H1 (cell line): ENCODE measurements at regions not wholly inside any gene's neighbourhood (a gene's known extent, or its start where the extent isn't known, plus 50 kb on each side); places are given as distances from the start of the nearest gene placed in this dataset.

Experiments
- CTCF ChIA-PET: fragments of 300-600 bp; sonication (Branson Sonifier 250); formaldehyde crosslinking; loops from one replicate; lab custom pipeline; 2021; ENCODE audit not compliant: partially characterized antibody; lab: Charles Lee
- POLR2A ChIA-PET: fragments of 300-600 bp; sonication (Branson Sonifier 250); formaldehyde crosslinking; loops from one replicate; lab custom pipeline; 2021; ENCODE audit warnings: inconsistent platforms; ENCODE audit not compliant: partially characterized antibody; lab: Charles Lee
- DNase-seq, 2 experiments: peaks; one replicate each; pipeline versions ENCODE4 v3.0.0 to v3.0.0-alpha.2; 2010 to 2022; ENCODE audit warnings: low spot score in 2 of 2, low read depth in 1 of 2, mixed read lengths in 1 of 2
- FAIRE-seq: peaks from 2 replicates; lab custom pipeline; 2011; peaks lifted over from hg19 to GRCh38; lab: Jason Lieb, UNC
- H2AFZ ChIP-seq: 2 replicates; pipeline ENCODE4 v1.8.1; 2012; ENCODE audit warnings: low read length, inconsistent platforms
- H2AK5ac ChIP-seq: 2 replicates; pipeline ENCODE4 v1.6.1; 2013; ENCODE audit warnings: low read depth, low read length
- H2BK120ac ChIP-seq: replicated peaks from 2 replicates; pipeline ENCODE3; 2013; ENCODE audit warnings: low read depth, low read length, inconsistent platforms
- H2BK12ac ChIP-seq: 2 replicates; pipeline ENCODE4 v1.6.1; 2013; ENCODE audit warnings: low read depth, low read length
- H2BK15ac ChIP-seq: 2 replicates; pipeline ENCODE4 v1.6.1; 2013; ENCODE audit warnings: low read length
- H2BK20ac ChIP-seq: 2 replicates; pipeline ENCODE4 v1.6.1; 2013; ENCODE audit warnings: low read length
- H2BK5ac ChIP-seq: 2 replicates; pipeline ENCODE4 v1.6.1; 2013; ENCODE audit warnings: low read depth, low read length
- H3K14ac ChIP-seq: 2 replicates; pipeline ENCODE4 v1.6.1; 2013; ENCODE audit warnings: inconsistent platforms; ENCODE audit not compliant: insufficient read length
- H3K18ac ChIP-seq: 2 replicates; pipeline ENCODE4 v1.6.1; 2013; ENCODE audit warnings: low read length; ENCODE audit errors: extremely low read depth
- H3K23ac ChIP-seq: 2 replicates; pipeline ENCODE4 v1.6.1; 2013; ENCODE audit warnings: inconsistent platforms; ENCODE audit not compliant: insufficient read length
- H3K23me2 ChIP-seq: 2 replicates; pipeline ENCODE4 v1.6.1; 2013; ENCODE audit warnings: low read depth, low read length
- H3K27ac ChIP-seq: 2 replicates; pipeline ENCODE4 v1.6.1; 2011; ENCODE audit warnings: low read depth, low read length, inconsistent platforms
- H3K27me3 ChIP-seq, 4 experiments: replicated peaks in 1 of 4; 1 replicate in 1 of 4; 2 replicates in 3 of 4; pipeline versions ENCODE4 v1.6.1 to v1.8.1; 2011 to 2013; ENCODE audit warnings: low read length in 3 of 4, mild to moderate bottlenecking in 3 of 4, inconsistent platforms in 2 of 4, mixed read lengths in 2 of 4, moderate library complexity in 1 of 4; ENCODE audit not compliant: control insufficient read depth in 3 of 4, insufficient read depth in 3 of 4; ENCODE audit errors: extremely low read depth in 1 of 4
- H3K36me3 ChIP-seq, 4 experiments: 2 replicates each; pipeline versions ENCODE4 v1.6.1 to v1.8.1; 2011 to 2013; ENCODE audit warnings: mild to moderate bottlenecking in 4 of 4, low read length in 3 of 4, moderate library complexity in 2 of 4, control low read depth in 1 of 4, inconsistent platforms in 1 of 4; ENCODE audit not compliant: insufficient read depth in 4 of 4, control insufficient read depth in 2 of 4
- H3K4ac ChIP-seq: replicated peaks from 2 replicates; pipeline ENCODE3; 2013; ENCODE audit warnings: low read length, low read depth, mixed read lengths, inconsistent platforms; ENCODE audit not compliant: insufficient read length
- H3K4me1 ChIP-seq, 4 experiments: replicated peaks in 1 of 4; 1 replicate in 1 of 4; 2 replicates in 3 of 4; pipeline versions ENCODE4 v1.6.1 to v1.8.1; 2011 to 2013; ENCODE audit warnings: low read length in 3 of 4, inconsistent platforms in 2 of 4, mixed read lengths in 1 of 4; ENCODE audit not compliant: insufficient read depth in 4 of 4, control insufficient read depth in 3 of 4
- H3K4me2 ChIP-seq, 2 experiments: 2 replicates each; pipeline versions ENCODE4 v1.6.1 to v1.8.1; 2011 to 2013; ENCODE audit warnings: low read depth in 2 of 2, low read length in 2 of 2, control low read depth in 1 of 2, inconsistent platforms in 1 of 2, mild to moderate bottlenecking in 1 of 2; ENCODE audit not compliant: insufficient read depth in 1 of 2
- H3K4me3 ChIP-seq, 4 experiments: fragments of 200-600, 300-600 bp in 1 of 4; sonication (generic), shearing (Covaris generic), sonication (Bioruptor Twin) in 1 of 4; 2 replicates each; pipeline versions ENCODE4 v1.5.1 to v1.8.1; 2011 to 2016; ENCODE audit warnings: low read length in 4 of 4, low read depth in 3 of 4, control low read depth in 2 of 4, inconsistent platforms in 2 of 4, mild to moderate bottlenecking in 2 of 4, mixed read lengths in 1 of 4, moderate library complexity in 1 of 4; ENCODE audit not compliant: insufficient read depth in 2 of 4; ENCODE audit errors: extremely low read depth in 1 of 4
- H3K56ac ChIP-seq: replicated peaks from 2 replicates; pipeline ENCODE3; 2013; ENCODE audit warnings: low read depth, mild to moderate bottlenecking, mixed read lengths, low read length, inconsistent platforms; ENCODE audit not compliant: insufficient read length
- H3K79me1 ChIP-seq: 2 replicates; pipeline ENCODE4 v1.6.1; 2013; ENCODE audit warnings: low read depth, low read length, control low read depth
- H3K79me2 ChIP-seq, 2 experiments: 2 replicates each; pipeline versions ENCODE4 v1.6.1 to v1.8.1; 2012 to 2013; ENCODE audit warnings: low read length in 2 of 2, mild to moderate bottlenecking in 2 of 2, inconsistent platforms in 1 of 2; ENCODE audit not compliant: insufficient read depth in 2 of 2, control insufficient read depth in 1 of 2
- H3K9ac ChIP-seq, 4 experiments: replicated peaks in 1 of 4; 1 replicate in 1 of 4; 2 replicates in 3 of 4; pipeline versions ENCODE4 v1.6.1 to v1.8.1; 2011 to 2013; ENCODE audit warnings: low read depth in 3 of 4, low read length in 3 of 4, control low read depth in 2 of 4, mild to moderate bottlenecking in 2 of 4, moderate library complexity in 2 of 4, inconsistent platforms in 1 of 4; ENCODE audit errors: extremely low read depth in 1 of 4
- H3K9me3 ChIP-seq, 2 experiments: 2 replicates each; pipeline versions ENCODE4 v1.6.1 to v1.8.1; 2012 to 2013; ENCODE audit warnings: mild to moderate bottlenecking in 2 of 2, moderate library complexity in 2 of 2, control low read depth in 1 of 2, inconsistent platforms in 1 of 2, low read depth in 1 of 2, low read length in 1 of 2, mixed read lengths in 1 of 2; ENCODE audit not compliant: insufficient read depth in 2 of 2
- H4K20me1 ChIP-seq, 2 experiments: replicated peaks in 1 of 2; 2 replicates each; pipeline versions ENCODE3 to v1.8.1; 2011 to 2013; ENCODE audit warnings: inconsistent platforms in 2 of 2, low read length in 2 of 2, mild to moderate bottlenecking in 1 of 2; ENCODE audit not compliant: insufficient read depth in 2 of 2, control insufficient read depth in 1 of 2
- H4K5ac ChIP-seq: 2 replicates; pipeline ENCODE4 v1.6.1; 2013; ENCODE audit warnings: low read length, low read depth, mixed read lengths, inconsistent platforms; ENCODE audit not compliant: insufficient read length
- H4K8ac ChIP-seq: 2 replicates; pipeline ENCODE4 v1.8.0; 2013; ENCODE audit warnings: mild to moderate bottlenecking, moderate library complexity, low read length, inconsistent platforms; ENCODE audit not compliant: insufficient read depth; ENCODE audit errors: extremely low read depth
- H4K91ac ChIP-seq: replicated peaks from 2 replicates; pipeline ENCODE3; 2013; ENCODE audit warnings: low read length, mixed read lengths, inconsistent platforms; ENCODE audit not compliant: insufficient read length
- ATF3 ChIP-seq: IDR thresholded peaks from 2 replicates; pipeline ENCODE4 v1.6.1; 2011; ENCODE audit warnings: low read depth, mild to moderate bottlenecking, low read length; ENCODE audit not compliant: insufficient read depth
- BCL11A ChIP-seq, 2 experiments: IDR thresholded peaks; one replicate each; pipeline ENCODE4 v1.6.1; 2011; ENCODE audit warnings: low read depth in 2 of 2, low read length in 2 of 2, mild to moderate bottlenecking in 2 of 2
- CTCF ChIP-seq, 3 experiments: IDR thresholded peaks; 1 replicate in 2 of 3; 2 replicates in 1 of 3; pipeline versions ENCODE4 v1.5.1 to v1.6.1; 2011; ENCODE audit warnings: low read length in 3 of 3, mild to moderate bottlenecking in 3 of 3, inconsistent platforms in 2 of 3, low read depth in 1 of 3, moderate library complexity in 1 of 3; ENCODE audit not compliant: insufficient read depth in 1 of 3; ENCODE audit errors: control extremely low read depth in 1 of 3
- EZH2 ChIP-seq: fragments of 200-600 bp; sonication (generic); IDR thresholded peaks from 2 replicates; pipeline ENCODE4 v1.7.1; 2012; ENCODE audit warnings: low read depth, mild to moderate bottlenecking, moderate library complexity, low read length, inconsistent platforms; ENCODE audit not compliant: severe bottlenecking
- FOSL1 ChIP-seq: IDR thresholded peaks from 2 replicates; pipeline ENCODE4 v1.6.1; 2011; ENCODE audit warnings: mild to moderate bottlenecking, low read depth, low read length, moderate library complexity; ENCODE audit not compliant: insufficient read depth
- GABPA ChIP-seq: IDR thresholded peaks from 2 replicates; pipeline ENCODE4 v1.6.1; 2011; ENCODE audit warnings: mild to moderate bottlenecking, low read length, moderate library complexity, borderline replicate concordance; ENCODE audit not compliant: insufficient read depth
- PHF8 ChIP-seq: fragments of 200-600 bp; sonication (generic); conservative IDR thresholded peaks from 2 replicates; pipeline ENCODE4 v1.7.1; 2012; ENCODE audit warnings: low read depth, mild to moderate bottlenecking, inconsistent platforms, low read length, moderate library complexity
- RAD21 ChIP-seq, 2 experiments: IDR thresholded peaks in 1 of 2; conservative IDR thresholded peaks in 1 of 2; 2 replicates each; pipeline ENCODE4 v1.6.1; 2011; ENCODE audit warnings: low read depth in 2 of 2, low read length in 2 of 2, improper control_type of control experiment in 1 of 2, inconsistent platforms in 1 of 2, mild to moderate bottlenecking in 1 of 2, moderate library complexity in 1 of 2
- RBBP5 ChIP-seq: IDR thresholded peaks from 2 replicates; pipeline ENCODE4 v1.7.1; 2012; ENCODE audit warnings: low read depth, mild to moderate bottlenecking, inconsistent platforms, low read length, moderate library complexity, borderline replicate concordance
- SP4 ChIP-seq: IDR thresholded peaks from 2 replicates; pipeline ENCODE4 v1.6.1; 2012; ENCODE audit warnings: low read length, inconsistent platforms
- WGBS, 2 experiments: shearing (Covaris generic) in 1 of 2; methylation state at CpG; one replicate each; pipeline versions ENCODE4 v1.1.6 to v1.1.7; 2013 to 2015; ENCODE audit warnings: low lambda C conversion rate in 2 of 2, mixed read lengths in 2 of 2, inconsistent platforms in 1 of 2, low coverage in 1 of 2, missing lambda C conversion rate in 1 of 2; ENCODE audit not compliant: insufficient replicate concordance in 2 of 2, insufficient coverage in 1 of 2, insufficient read length in 1 of 2; ENCODE audit errors: extremely low coverage in 1 of 2, missing lambda C conversion rate in 1 of 2; 5-methylcytosine and 5-hydroxymethylcytosine counted together

GRCh38 chr5:4100739-4101138 is 505.1 kb downstream of the IRX1 start:
- FAIRE-seq = no peak
- no peaks in the 10 kb centered on the region for H3K23me2 ChIP-seq
- H3K23ac ChIP-seq = no peak overlapping the region
- no peak overlapping the region for H3K27ac ChIP-seq
- no peak overlapping the region for H3K4me3 ChIP-seq
- no peaks in the 10 kb centered on the region for H3K9me3 ChIP-seq
- no peak overlapping the region for H2BK15ac ChIP-seq
- ChIA-PET POLR2A (no interaction called here), CTCF (interaction anchor here (1.0 to 1.3 kb wide), 2 partner anchors 195 to 510 kb away, joined by 4 read pairs; no protein-coding TSS in a partner anchor)
- H2AFZ ChIP-seq = 0 out of 2 replicates have a peak overlapping the region, but pooled peaks have one; percentile 68
- no peaks in the 10 kb centered on the region for H4K20me1 ChIP-seq
- no peaks in the 10 kb centered on the region for H3K79me2 ChIP-seq
- no peak overlapping the region for H2BK12ac ChIP-seq
- H3K18ac ChIP-seq = no peak overlapping the region; the same call in 1 of the 2 replicates
- no peaks in the 10 kb centered on the region for H3K4me1 ChIP-seq
- H4K8ac ChIP-seq = no peak overlapping the region
- no peak overlapping the region for H2BK5ac ChIP-seq
- no peak overlapping the region for H2AK5ac ChIP-seq
- H4K5ac ChIP-seq = no peak overlapping the region
- no peak overlapping the region for H3K4ac ChIP-seq
- WGBS, 2 experiments = 93% methylated on average over 14 of the region's 14 CpGs; no CpG with 5 or more reads in 1 of the 2 experiments
- no peak overlapping the region for H2BK20ac ChIP-seq
- peak overlapping the region in 1 of 4 experiments; percentile 14; a peak in 1 of 7 replicates for H3K9ac ChIP-seq
- H3K27me3 ChIP-seq = no peaks in the 10 kb centered on the region
- no peaks in the 10 kb centered on the region for H3K36me3 ChIP-seq
- no peak overlapping the region for H3K4me2 ChIP-seq
- H3K79me1 ChIP-seq = no peaks in the 10 kb centered on the region
- no peak overlapping the region for H3K14ac ChIP-seq
- no peak overlapping the region for H2BK120ac ChIP-seq
- DNase-seq = no peak
- H4K91ac ChIP-seq = no peak overlapping the region
- no peak overlapping the region for H3K56ac ChIP-seq
- TF ChIP-seq BCL11A (IDR thresholded peaks at IDR 0.05; ENCODE audit: low read depth in 2 of 2, low read length in 2 of 2) = no peak
- no peak for TF ChIP-seq PHF8
- no peak for TF ChIP-seq RBBP5
- no peak for TF ChIP-seq SP4
- no peak for TF ChIP-seq CTCF (IDR thresholded peaks at IDR 0.05; ENCODE audit: control extremely low read depth in 1 of 3, insufficient read depth in 1 of 3, low read depth in 1 of 3, low read length in 3 of 3)
- no peak for TF ChIP-seq ATF3
- no peak for TF ChIP-seq RAD21 (IDR thresholded peaks at IDR 0.05 in 1 of 2, conservative IDR thresholded peaks at IDR 0.05 in 1 of 2; ENCODE audit: low read depth in 2 of 2, low read length in 2 of 2)
- TF ChIP-seq FOSL1 = no peak
- no peak for TF ChIP-seq GABPA
- no peak for TF ChIP-seq EZH2
